CD4-positive, alpha-beta T cell treated with Interferon alpha-2 for 1 hour (primary cell): ENCODE measurements at regions not wholly inside any gene's neighbourhood (a gene's known extent, or its start where the extent isn't known, plus 50 kb on each side); places are given as distances from the start of the nearest gene placed in this dataset.
"Not testable (repeated sequence)": the region's sequence is repeated elsewhere in the genome, so short reads cannot be mapped to it uniquely, and the experiment has no call there.

Source experiments
- DNase-seq, 2 donors: peaks; one replicate each; pipeline ENCODE4 v3.0.0-alpha.2; 2020 to 2022

GRCh38 chr3:184440151-184440550 is 60.3 kb downstream of the CHRD start:
- DNase-seq: no peak

DNA sequence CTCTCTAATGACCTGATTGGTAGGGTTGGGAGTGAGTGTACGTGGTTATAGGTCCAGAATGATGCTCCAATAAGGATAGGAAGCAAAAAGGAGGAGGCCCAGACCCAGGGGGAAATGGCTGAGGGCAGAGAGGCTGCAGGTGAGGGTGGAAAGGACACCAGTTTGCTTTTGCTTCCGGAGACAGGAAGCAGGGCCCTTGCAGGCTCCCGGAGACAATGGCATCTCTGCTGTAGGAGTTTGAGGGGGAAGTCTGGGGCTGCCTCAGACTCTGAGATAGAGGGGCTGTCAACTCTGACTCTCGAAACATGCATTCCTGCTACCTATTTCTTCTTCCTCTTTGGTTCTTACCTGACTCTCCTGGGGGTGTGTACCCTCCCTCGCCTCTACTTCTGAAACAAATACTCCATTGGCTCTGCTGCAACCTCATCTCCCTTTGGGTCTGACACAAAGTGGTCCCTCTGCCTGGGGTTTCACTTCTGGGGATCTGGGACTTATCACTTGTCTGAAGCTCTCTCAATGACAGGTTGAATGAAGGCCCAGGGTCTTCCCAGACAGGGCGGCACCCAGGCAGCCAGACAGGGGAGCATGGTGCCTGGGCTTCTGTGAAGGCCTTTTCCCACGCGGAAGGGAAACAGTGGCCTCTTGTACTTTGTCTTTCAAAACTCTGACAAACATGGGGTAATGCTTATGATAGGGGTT is 61.5 kb downstream of the CHRD start:
- DNase-seq: no peak

DNA sequence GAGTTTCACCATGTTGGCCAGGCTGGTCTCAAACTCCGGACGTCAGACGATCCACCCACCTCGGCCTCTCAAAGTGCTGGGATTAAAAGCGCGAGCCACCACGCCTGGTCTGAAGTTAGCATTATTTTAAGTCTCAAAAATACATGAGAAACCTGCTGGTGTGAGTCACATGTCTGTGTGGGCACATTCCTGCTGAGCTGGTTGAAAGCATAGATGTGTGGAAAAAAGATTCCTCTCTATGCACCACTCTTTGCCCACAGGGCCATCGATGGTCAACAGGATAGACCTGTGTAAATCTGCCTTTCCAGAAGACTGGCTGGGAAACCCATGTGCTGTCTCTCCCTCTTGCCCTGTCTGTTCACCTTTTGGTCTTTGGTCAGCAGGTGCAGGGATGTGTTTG is 63.5 kb downstream of the CHRD start:
- DNase-seq: no peak

DNA sequence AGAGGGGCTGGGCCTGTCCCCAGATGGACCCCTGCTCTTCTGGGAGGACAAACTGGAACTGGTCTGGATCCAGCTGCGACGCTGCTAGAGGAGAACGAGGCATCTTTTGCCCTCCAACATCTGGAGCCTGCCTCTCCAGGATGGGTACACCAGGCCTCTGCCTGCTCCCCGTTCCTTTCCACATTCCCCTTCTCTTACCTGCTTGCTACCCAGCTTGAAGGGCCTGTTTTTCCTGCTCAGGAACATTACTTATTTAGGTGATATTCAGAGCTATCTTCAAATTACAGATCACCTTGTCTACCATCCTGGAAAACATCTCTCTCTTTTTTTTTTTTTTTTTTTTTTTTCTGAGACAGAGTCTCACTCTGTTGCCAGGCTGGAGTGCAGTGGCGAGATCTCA is 64.0 kb downstream of the CHRD start:
- DNase-seq: no peak

DNA sequence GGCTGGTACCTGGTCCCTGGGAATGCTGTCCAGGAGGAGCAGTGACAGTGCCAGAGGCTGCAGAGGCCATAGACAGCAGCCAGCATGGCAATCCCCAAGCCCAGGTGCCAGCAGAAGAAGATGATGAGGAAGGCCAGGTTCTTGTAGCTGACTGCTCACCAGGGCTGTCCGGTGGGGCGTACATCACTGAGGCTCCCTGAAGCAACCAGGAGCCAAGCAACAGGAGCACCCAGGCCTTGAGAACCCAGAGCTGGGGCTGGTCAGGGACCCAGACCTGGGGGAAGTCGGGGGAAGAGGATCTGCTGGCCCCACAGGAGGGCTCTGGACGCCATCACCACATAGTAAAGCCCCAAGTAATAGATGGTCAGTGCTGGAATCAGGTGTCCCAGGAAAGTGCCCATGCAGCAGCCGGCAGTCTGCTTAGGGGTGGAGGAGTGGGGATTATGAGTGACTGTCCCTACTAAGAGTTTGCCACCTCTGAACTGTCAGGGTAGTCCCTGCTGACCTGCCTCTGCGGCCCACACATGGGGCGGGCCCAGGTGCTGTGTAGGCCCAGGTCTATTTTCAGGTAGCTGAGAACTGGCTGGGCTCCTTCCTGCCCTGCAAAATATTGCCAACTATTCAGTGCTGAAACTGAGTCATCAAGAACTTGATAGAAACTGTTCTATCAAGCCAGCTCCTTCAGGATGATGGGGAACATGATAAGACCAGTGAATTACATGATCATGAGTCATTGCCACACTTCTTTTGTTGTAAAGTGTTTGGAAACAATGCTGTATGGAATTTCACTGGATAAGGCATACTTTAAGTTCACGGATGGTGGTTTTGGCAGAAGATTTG is 68.7 kb downstream of the CHRD start:
- no peak for DNase-seq

DNA sequence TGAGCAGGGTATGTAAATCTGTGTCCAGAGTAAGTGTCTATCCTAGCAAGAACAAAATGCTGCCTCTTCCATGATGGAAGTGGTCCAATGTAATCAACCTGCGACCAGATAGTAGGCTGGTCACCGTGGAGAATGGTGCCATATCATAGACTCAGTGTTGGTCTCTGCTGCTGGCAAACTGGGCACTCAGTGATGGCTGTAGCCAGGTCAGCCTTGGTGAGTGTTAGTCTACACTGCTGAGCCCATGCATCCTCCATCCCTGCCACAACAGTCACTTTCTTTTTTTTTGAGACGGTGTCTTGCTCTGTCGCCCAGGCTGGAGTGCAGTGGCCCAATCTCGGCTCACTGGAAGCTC is 69.3 kb downstream of the CHRD start:
- DNase-seq: no peak

GRCh38 chr3:184450547-184450946 is 70.7 kb downstream of the CHRD start:
- no peak for DNase-seq

GRCh38 chr3:184453296-184453695 is 73.4 kb downstream of the CHRD start:
- DNase-seq: no peak

- no peak for DNase-seq
Observed at GRCh38 chr3:184455991-184456390, 76.1 kb downstream of the CHRD start.

- DNase-seq: no peak
Observed at GRCh38 chr3:184456476-184456875, 76.6 kb downstream of the CHRD start.

DNA sequence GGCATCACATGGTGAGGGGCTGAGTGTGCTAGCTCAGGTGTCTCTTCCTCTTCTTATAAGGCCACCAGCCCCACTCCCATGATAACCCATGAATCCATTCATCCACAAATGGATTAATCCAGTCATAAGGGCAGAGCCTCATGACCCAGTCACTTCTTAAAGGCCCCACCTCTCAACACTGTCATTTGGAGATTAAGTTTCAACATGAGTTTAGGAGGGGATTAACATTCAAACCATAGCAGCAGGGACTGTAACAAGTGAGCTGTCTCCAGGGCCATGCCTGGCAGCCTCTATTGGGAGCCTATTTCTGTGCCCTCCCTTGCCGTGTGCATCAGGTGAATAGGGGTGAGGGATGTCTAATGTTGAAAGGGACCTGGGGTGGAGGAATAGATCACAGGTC is 77.5 kb downstream of the CHRD start:
- DNase-seq: no peak

DNA sequence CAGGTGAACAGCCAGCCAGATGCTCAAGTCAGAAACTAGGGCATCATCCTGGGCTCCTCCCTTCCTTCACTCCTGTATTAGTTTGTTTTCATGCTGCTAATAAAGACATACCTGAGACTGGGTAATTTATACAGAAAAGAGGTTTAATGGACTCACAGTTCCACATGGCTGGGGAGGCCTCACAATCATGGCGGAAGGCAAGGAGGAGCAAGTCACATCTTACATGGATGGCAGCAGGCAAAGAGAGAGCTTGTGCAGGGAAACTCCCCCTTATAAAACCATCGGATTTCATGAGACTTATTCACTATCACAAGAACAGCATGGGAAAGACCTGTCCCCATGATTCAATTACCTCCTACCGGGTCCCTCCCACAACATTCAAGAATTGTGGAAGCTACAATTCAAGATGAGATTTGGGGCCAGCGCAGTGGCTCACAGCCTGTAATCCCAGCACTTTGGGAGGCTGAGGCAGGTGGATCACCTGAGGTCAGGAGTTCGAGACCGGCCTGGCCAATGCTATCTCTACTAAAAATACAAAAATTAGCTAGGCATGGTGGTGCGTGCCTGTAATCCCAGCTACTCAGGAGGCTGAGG is 78.0 kb downstream of the CHRD start:
- DNase-seq: not testable (repeated sequence)

- DNase-seq: no peak
Observed at GRCh38 chr3:184459355-184459754, 79.5 kb downstream of the CHRD start.

GRCh38 chr3:184460276-184460675 is 80.4 kb downstream of the CHRD start:
- no peak for DNase-seq

DNA sequence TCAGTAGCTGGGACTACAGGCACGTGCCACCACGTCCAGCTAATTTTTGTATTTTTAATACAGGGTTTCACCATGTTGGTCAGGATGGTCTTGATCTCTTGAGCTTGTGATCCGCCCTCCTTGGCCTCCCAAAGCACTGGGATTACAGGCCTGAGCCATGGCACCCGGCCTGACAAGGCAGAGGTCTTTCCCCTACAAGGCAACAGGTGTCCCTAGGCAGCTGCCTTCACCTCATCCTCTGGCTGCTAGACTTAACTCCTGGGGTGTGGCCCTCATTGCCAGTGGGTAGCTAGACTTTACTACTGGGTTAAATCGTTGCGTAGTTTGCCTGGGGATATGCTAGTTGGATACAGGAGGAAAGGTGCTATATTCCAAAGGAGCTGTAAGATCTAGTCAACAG is 81.4 kb downstream of the CHRD start:
- DNase-seq: no peak

GRCh38 chr3:184465883-184466412 is 86.1 kb downstream of the CHRD start:
- DNase-seq: no peak

GRCh38 chr3:184466413-184466960 is 86.6 kb downstream of the CHRD start:
- peak in 1 of 2 donors; percentile 6 for DNase-seq

DNA sequence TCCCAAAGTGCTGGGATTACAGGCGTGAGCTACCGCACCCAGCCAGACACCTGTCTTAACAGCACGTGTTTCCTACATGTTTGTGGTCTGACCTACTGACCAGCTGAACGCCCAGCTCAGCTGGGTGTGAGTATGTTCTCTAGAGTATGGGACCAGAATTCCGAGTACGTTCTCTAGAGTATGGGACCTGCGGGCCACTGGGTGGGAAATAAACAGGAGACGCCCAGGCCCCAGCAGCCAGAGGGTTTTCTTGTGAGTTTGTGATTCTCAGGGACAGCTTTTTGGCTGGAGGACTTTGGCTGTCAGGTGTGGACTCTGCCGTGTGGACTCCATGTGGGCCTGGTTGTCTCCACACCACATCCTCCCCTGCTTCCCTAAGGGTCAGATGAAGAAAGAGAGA is 87.3 kb downstream of the CHRD start:
- no peak for DNase-seq

DNA sequence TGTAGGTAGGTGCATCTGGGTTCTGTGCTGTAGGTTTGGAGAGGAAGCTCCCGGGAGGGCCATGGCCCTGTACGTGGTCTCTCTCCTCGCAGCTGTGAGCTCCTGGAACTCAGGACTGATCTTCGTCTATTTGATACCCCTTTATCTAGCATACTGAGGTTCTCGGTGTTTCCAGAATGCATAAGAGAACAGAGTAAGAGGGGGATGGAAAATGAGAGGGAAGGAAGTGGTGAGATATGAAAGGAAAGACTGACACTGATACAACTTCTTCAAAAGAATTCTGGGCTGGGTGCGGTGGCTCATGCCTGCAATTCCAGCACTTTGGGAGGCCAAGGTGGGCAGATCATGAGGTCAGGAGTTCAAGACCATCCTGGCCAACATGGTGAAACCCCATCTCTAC is 90.7 kb downstream of the CHRD start:
- no peak for DNase-seq

- no peak for DNase-seq
Observed at GRCh38 chr3:184471439-184471838, 90.1 kb upstream of the EPHB3 start.

- DNase-seq: peak; percentile 10 to 48
Observed at GRCh38 chr3:184472723-184473428, 88.7 kb upstream of the EPHB3 start.

DNA sequence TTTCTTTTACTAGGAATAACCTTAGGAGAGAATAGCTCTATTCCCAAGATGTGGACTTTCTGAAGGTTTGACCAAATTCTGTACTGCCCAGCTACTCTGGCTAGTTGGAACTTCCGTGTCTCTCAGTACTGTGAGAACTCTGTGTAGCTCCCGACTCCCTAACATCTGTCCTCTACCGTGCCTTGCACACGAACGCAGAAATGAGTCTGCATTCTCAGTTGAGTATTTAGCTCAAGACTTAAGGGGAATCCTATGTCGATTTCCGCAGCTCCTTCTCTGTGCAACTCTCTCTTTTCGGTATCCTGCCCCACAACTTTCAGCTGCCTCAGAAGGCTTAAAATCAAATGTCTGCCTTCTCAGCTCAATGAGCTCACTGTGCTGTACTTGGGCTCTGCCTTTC is 86.7 kb upstream of the EPHB3 start:
- DNase-seq: no peak

DNA sequence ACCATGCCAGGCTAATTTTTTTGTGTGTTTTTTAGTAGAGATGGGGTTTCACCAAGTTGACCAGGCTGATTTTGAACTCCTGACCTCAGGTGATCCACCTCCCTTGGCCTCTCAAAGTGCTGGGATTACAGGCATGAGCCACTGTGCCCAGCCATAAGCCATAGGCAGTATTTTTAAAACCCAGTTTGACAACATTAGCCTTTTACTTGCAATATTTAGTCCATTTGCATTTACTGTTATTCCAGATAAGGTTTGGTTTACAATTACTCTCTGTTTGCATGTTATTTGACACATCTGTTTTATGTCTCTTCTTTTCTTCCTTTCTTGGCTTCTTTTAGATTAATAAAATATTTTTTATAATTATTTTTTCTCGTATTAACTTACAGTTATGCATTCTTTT is 83.6 kb upstream of the EPHB3 start:
- no peak for DNase-seq
